Right atrium auricular region (tissue), 2 donors: ENCODE measurements at regions not wholly inside any gene's neighbourhood (a gene's known extent, or its start where the extent isn't known, plus 50 kb on each side); places are given as distances from the start of the nearest gene placed in this dataset.

Source experiments
- DNase-seq: peaks from one replicate; pipeline ENCODE4 v3.0.0-alpha.2; 2019; ENCODE audit warnings: low spot score
- H3K27ac ChIP-seq, 2 donors: fragments of 200-600 bp; sonication (generic); 1 replicate in 1 of 2; 2 replicates in 1 of 2; pipeline ENCODE4 v1.5.1; 2016 to 2019
- H3K27me3 ChIP-seq, 2 donors: fragments of 200-600 bp; sonication (generic); one replicate each; pipeline versions ENCODE4 v1.5.1 to v1.6.0; 2017 to 2019
- H3K36me3 ChIP-seq: fragments of 200-600 bp; sonication (generic); one replicate; pipeline ENCODE4 v1.5.1; 2016
- H3K4me1 ChIP-seq, 2 donors: fragments of 200-600 bp; sonication (generic); one replicate each; pipeline versions ENCODE4 v1.5.1 to v1.6.0; 2017 to 2019
- H3K4me3 ChIP-seq, 2 donors: fragments of 200-600 bp; sonication (generic); 1 replicate in 1 of 2; 2 replicates in 1 of 2; pipeline ENCODE4 v1.5.1; 2017 to 2019; ENCODE audit warnings: mild to moderate bottlenecking in 1 of 2, moderate library complexity in 1 of 2
- H3K9me3 ChIP-seq, 2 donors: fragments of 200-600 bp; sonication (generic); one replicate each; pipeline ENCODE4 v1.5.1; 2019
- CTCF ChIP-seq, 2 donors: fragments of 200-600 bp; sonication (generic); IDR thresholded peaks; one replicate each; pipeline ENCODE4 v1.5.1; 2019; ENCODE audit warnings: antibody characterized with exemption in 2 of 2

- H3K27me3 ChIP-seq = no peaks in the 10 kb centered on the region
- DNase-seq = no peak
- H3K9me3 ChIP-seq = no peaks in the 10 kb centered on the region
- peak overlapping the region; percentile 36 to 62 for H3K4me3 ChIP-seq
- H3K27ac ChIP-seq = peak overlapping the region; percentile 48 to 68
- TF ChIP-seq CTCF (IDR thresholded peaks at IDR 0.05) = no peak
- H3K36me3 ChIP-seq = no peaks in the 10 kb centered on the region
- peaks cover 0 to 55% of the 10 kb centered on the region in 2 donors for H3K4me1 ChIP-seq
Measured at GRCh38 chr1:201648907-201649721, 110.2 kb downstream of the NAV1 start.

- peaks cover 0 to 59% of the 10 kb centered on the region in 2 donors for H3K4me1 ChIP-seq
- peak overlapping the region; percentile 36 to 62 for H3K4me3 ChIP-seq
- peak; percentile 78 for DNase-seq
- H3K9me3 ChIP-seq = no peaks in the 10 kb centered on the region
- H3K27ac ChIP-seq = peak overlapping the region; percentile 48 to 68
- TF ChIP-seq CTCF (IDR thresholded peaks at IDR 0.05) = no peak
- H3K36me3 ChIP-seq = no peaks in the 10 kb centered on the region
- H3K27me3 ChIP-seq = no peaks in the 10 kb centered on the region
Measured at GRCh38 chr1:201649761-201650622, 111.1 kb downstream of the NAV1 start.

GRCh38 chr1:201650623-201650933 is 111.7 kb downstream of the NAV1 start:
- no peaks in the 10 kb centered on the region for H3K36me3 ChIP-seq
- H3K9me3 ChIP-seq = no peaks in the 10 kb centered on the region
- H3K27ac ChIP-seq = peak overlapping the region; percentile 48 to 68
- TF ChIP-seq CTCF (IDR thresholded peaks at IDR 0.05) = no peak
- DNase-seq = no peak
- peaks cover 0 to 65% of the 10 kb centered on the region in 2 donors for H3K4me1 ChIP-seq
- no peaks in the 10 kb centered on the region for H3K27me3 ChIP-seq
- peak overlapping the region; percentile 36 to 62 for H3K4me3 ChIP-seq

GRCh38 chr1:201652181-201652580 is 113.3 kb downstream of the NAV1 start:
- Histone ChIP-seq H3K9me3 (no peaks in the 10 kb centered on the region), H3K27ac (no peak overlapping the region), H3K4me3 (no peak overlapping the region), H3K36me3 (no peaks in the 10 kb centered on the region), H3K27me3 (no peaks in the 10 kb centered on the region), H3K4me1 (peaks cover 0 to 72% of the 10 kb centered on the region in 2 donors)
- no peak for TF ChIP-seq CTCF (IDR thresholded peaks at IDR 0.05)
- DNase-seq = no peak

GRCh38 chr1:201653233-201653632 is 114.3 kb downstream of the NAV1 start:
- H3K9me3 ChIP-seq = no peaks in the 10 kb centered on the region
- no peaks in the 10 kb centered on the region for H3K36me3 ChIP-seq
- no peak for TF ChIP-seq CTCF (IDR thresholded peaks at IDR 0.05)
- no peaks in the 10 kb centered on the region for H3K27me3 ChIP-seq
- no peak for DNase-seq
- no peak overlapping the region for H3K4me3 ChIP-seq
- H3K27ac ChIP-seq = no peak overlapping the region
- peaks cover 0 to 62% of the 10 kb centered on the region in 2 donors for H3K4me1 ChIP-seq
